ENCODE measurements at regions not wholly inside any gene's neighbourhood (a gene's known extent, or its start where the extent isn't known, plus 50 kb on each side); places are given as distances from the start of the nearest gene placed in this dataset.

- TF ChIP-seq POLR2AphosphoS5 (IDR thresholded peaks at IDR 0.05; ENCODE audit: borderline replicate concordance, low read depth, low read length), result no peak
- TF ChIP-seq EZH2 (IDR thresholded peaks at IDR 0.05), result no peak
Observed at GRCh38 chr1:103259982-103260381, 151.7 kb upstream of the COL11A1 start.
